ENCODE measurements at regions not wholly inside any gene's neighbourhood (a gene's known extent, or its start where the extent isn't known, plus 50 kb on each side); places are given as distances from the start of the nearest gene placed in this dataset.

GRCh38 chr2:240210198-240210965 lies 69.9 kb upstream of the OTOS start:
- Histone ChIP-seq H3K79me2 (ENCODE audit: control insufficient read depth, insufficient read depth, low read length) (no peaks in the 10 kb centered on the region), H3K27me3 (ENCODE audit: control insufficient read depth, insufficient read depth, low read length) (no peaks in the 10 kb centered on the region), H3K9me3 (ENCODE audit: control insufficient read depth, insufficient read depth, low read depth, low read length) (no peaks in the 10 kb centered on the region), H4K20me1 (ENCODE audit: control insufficient read depth, extremely low read depth, insufficient read depth, low read length) (no peaks in the 10 kb centered on the region), H3K4me2 (ENCODE audit: extremely low read depth, insufficient read depth, low read length) (no peak overlapping the region), H2AFZ (ENCODE audit: low read length) (no peak overlapping the region), H3K4me1 (ENCODE audit: control insufficient read depth, extremely low read depth, insufficient read depth, low read length) (no peaks in the 10 kb centered on the region), H3K27ac (ENCODE audit: insufficient read depth, low read length) (no peak overlapping the region), H3K4me3 (replicated peaks in 1 of 4; ENCODE audit: control extremely low read depth in 1 of 4, insufficient read depth in 1 of 4, low read depth in 3 of 4, low read length in 4 of 4) (no peak overlapping the region), H3K9ac (ENCODE audit: insufficient read depth, low read length) (no peak overlapping the region), H3K36me3 (ENCODE audit: control insufficient read depth, insufficient read depth, low read length) (no peaks in the 10 kb centered on the region)
- DNase-seq (ENCODE audit: low read depth in 2 of 2): no peak
- TF ChIP-seq, protein P1, sequence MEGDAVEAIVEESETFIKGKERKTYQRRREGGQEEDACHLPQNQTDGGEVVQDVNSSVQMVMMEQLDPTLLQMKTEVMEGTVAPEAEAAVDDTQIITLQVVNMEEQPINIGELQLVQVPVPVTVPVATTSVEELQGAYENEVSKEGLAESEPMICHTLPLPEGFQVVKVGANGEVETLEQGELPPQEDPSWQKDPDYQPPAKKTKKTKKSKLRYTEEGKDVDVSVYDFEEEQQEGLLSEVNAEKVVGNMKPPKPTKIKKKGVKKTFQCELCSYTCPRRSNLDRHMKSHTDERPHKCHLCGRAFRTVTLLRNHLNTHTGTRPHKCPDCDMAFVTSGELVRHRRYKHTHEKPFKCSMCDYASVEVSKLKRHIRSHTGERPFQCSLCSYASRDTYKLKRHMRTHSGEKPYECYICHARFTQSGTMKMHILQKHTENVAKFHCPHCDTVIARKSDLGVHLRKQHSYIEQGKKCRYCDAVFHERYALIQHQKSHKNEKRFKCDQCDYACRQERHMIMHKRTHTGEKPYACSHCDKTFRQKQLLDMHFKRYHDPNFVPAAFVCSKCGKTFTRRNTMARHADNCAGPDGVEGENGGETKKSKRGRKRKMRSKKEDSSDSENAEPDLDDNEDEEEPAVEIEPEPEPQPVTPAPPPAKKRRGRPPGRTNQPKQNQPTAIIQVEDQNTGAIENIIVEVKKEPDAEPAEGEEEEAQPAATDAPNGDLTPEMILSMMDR (conservative IDR thresholded peaks at IDR 0.05 in 1 of 2, IDR thresholded peaks at IDR 0.05 in 1 of 2; ENCODE audit: low read depth in 1 of 2, low read length in 2 of 2): no peak
- no peak for TF ChIP-seq EZH2 (IDR thresholded peaks at IDR 0.05; ENCODE audit: low read length, missing control alignments)

- Histone ChIP-seq H3K4me3 (replicated peaks in 1 of 4; ENCODE audit: control extremely low read depth in 1 of 4, insufficient read depth in 1 of 4, low read depth in 3 of 4, low read length in 4 of 4) (no peak overlapping the region), H3K27me3 (ENCODE audit: control insufficient read depth, insufficient read depth, low read length) (no peaks in the 10 kb centered on the region), H4K20me1 (ENCODE audit: control insufficient read depth, extremely low read depth, insufficient read depth, low read length) (no peaks in the 10 kb centered on the region), H3K4me2 (ENCODE audit: extremely low read depth, insufficient read depth, low read length) (no peak overlapping the region), H3K36me3 (ENCODE audit: control insufficient read depth, insufficient read depth, low read length) (no peaks in the 10 kb centered on the region), H3K9ac (ENCODE audit: insufficient read depth, low read length) (no peak overlapping the region), H2AFZ (ENCODE audit: low read length) (no peak overlapping the region), H3K4me1 (ENCODE audit: control insufficient read depth, extremely low read depth, insufficient read depth, low read length) (no peaks in the 10 kb centered on the region), H3K27ac (ENCODE audit: insufficient read depth, low read length) (no peak overlapping the region), H3K9me3 (ENCODE audit: control insufficient read depth, insufficient read depth, low read depth, low read length) (no peaks in the 10 kb centered on the region), H3K79me2 (ENCODE audit: control insufficient read depth, insufficient read depth, low read length) (no peaks in the 10 kb centered on the region)
- no peak for DNase-seq (ENCODE audit: low read depth in 2 of 2)
- TF ChIP-seq, protein P1 (conservative IDR thresholded peaks at IDR 0.05 in 1 of 2, IDR thresholded peaks at IDR 0.05 in 1 of 2; ENCODE audit: low read depth in 1 of 2, low read length in 2 of 2): no peak
- no peak for TF ChIP-seq EZH2 (IDR thresholded peaks at IDR 0.05; ENCODE audit: low read length, missing control alignments)
These were observed 70.6 kb upstream of the OTOS start for GRCh38 chr2:240211096-240211495.

GRCh38 chr2:240211598-240212424 lies 71.4 kb upstream of the OTOS start:
- no peak overlapping the region for H3K9ac ChIP-seq (ENCODE audit: insufficient read depth, low read length)
- H3K79me2 ChIP-seq (ENCODE audit: control insufficient read depth, insufficient read depth, low read length): no peaks in the 10 kb centered on the region
- TF ChIP-seq EZH2 (IDR thresholded peaks at IDR 0.05; ENCODE audit: low read length, missing control alignments): no peak
- TF ChIP-seq, protein P1 (conservative IDR thresholded peaks at IDR 0.05 in 1 of 2, IDR thresholded peaks at IDR 0.05 in 1 of 2; ENCODE audit: low read depth in 1 of 2, low read length in 2 of 2): no peak
- no peak for DNase-seq (ENCODE audit: low read depth in 2 of 2)
- no peaks in the 10 kb centered on the region for H3K36me3 ChIP-seq (ENCODE audit: control insufficient read depth, insufficient read depth, low read length)
- H3K9me3 ChIP-seq (ENCODE audit: control insufficient read depth, insufficient read depth, low read depth, low read length): no peaks in the 10 kb centered on the region
- no peak overlapping the region for H2AFZ ChIP-seq (ENCODE audit: low read length)
- H3K27ac ChIP-seq (ENCODE audit: insufficient read depth, low read length): no peak overlapping the region
- H3K27me3 ChIP-seq (ENCODE audit: control insufficient read depth, insufficient read depth, low read length): no peaks in the 10 kb centered on the region
- H3K4me2 ChIP-seq (ENCODE audit: extremely low read depth, insufficient read depth, low read length): no peak overlapping the region
- no peaks in the 10 kb centered on the region for H3K4me1 ChIP-seq (ENCODE audit: control insufficient read depth, extremely low read depth, insufficient read depth, low read length)
- H4K20me1 ChIP-seq (ENCODE audit: control insufficient read depth, extremely low read depth, insufficient read depth, low read length): no peaks in the 10 kb centered on the region
- H3K4me3 ChIP-seq (replicated peaks in 1 of 4; ENCODE audit: control extremely low read depth in 1 of 4, insufficient read depth in 1 of 4, low read depth in 3 of 4, low read length in 4 of 4): no peak overlapping the region
